Right atrium auricular region (tissue), 2 donors: ENCODE measurements at regions not wholly inside any gene's neighbourhood (a gene's known extent, or its start where the extent isn't known, plus 50 kb on each side); places are given as distances from the start of the nearest gene placed in this dataset.

Experiments used
- DNase-seq: peaks from one replicate; pipeline ENCODE4 v3.0.0-alpha.2; 2019; ENCODE audit warnings: low spot score
- H3K27ac ChIP-seq, 2 donors: fragments of 200-600 bp; sonication (generic); 1 replicate in 1 of 2; 2 replicates in 1 of 2; pipeline ENCODE4 v1.5.1; 2016 to 2019
- H3K27me3 ChIP-seq, 2 donors: fragments of 200-600 bp; sonication (generic); one replicate each; pipeline versions ENCODE4 v1.5.1 to v1.6.0; 2017 to 2019
- H3K36me3 ChIP-seq: fragments of 200-600 bp; sonication (generic); one replicate; pipeline ENCODE4 v1.5.1; 2016
- H3K4me1 ChIP-seq, 2 donors: fragments of 200-600 bp; sonication (generic); one replicate each; pipeline versions ENCODE4 v1.5.1 to v1.6.0; 2017 to 2019
- H3K4me3 ChIP-seq, 2 donors: fragments of 200-600 bp; sonication (generic); 1 replicate in 1 of 2; 2 replicates in 1 of 2; pipeline ENCODE4 v1.5.1; 2017 to 2019; ENCODE audit warnings: mild to moderate bottlenecking in 1 of 2, moderate library complexity in 1 of 2
- H3K9me3 ChIP-seq, 2 donors: fragments of 200-600 bp; sonication (generic); one replicate each; pipeline ENCODE4 v1.5.1; 2019
- CTCF ChIP-seq, 2 donors: fragments of 200-600 bp; sonication (generic); IDR thresholded peaks; one replicate each; pipeline ENCODE4 v1.5.1; 2019; ENCODE audit warnings: antibody characterized with exemption in 2 of 2

GRCh38 chr5:51053361-51053760 is 329.9 kb upstream of the ISL1 start:
- Histone ChIP-seq H3K4me3 (no peak overlapping the region), H3K36me3 (no peaks in the 10 kb centered on the region), H3K27me3 (no peaks in the 10 kb centered on the region), H3K27ac (no peak overlapping the region), H3K9me3 (no peaks in the 10 kb centered on the region), H3K4me1 (no peaks in the 10 kb centered on the region)
- DNase-seq: no peak
- TF ChIP-seq CTCF (IDR thresholded peaks at IDR 0.05): no peak

- no peaks in the 10 kb centered on the region for H3K27me3 ChIP-seq
- no peak for TF ChIP-seq CTCF (IDR thresholded peaks at IDR 0.05)
- H3K9me3 ChIP-seq: peaks cover 0 to 24% of the 10 kb centered on the region in 2 donors
- H3K27ac ChIP-seq: no peak overlapping the region
- no peak for DNase-seq
- no peaks in the 10 kb centered on the region for H3K36me3 ChIP-seq
- no peak overlapping the region for H3K4me3 ChIP-seq
- H3K4me1 ChIP-seq: no peaks in the 10 kb centered on the region
Measured at GRCh38 chr5:51060953-51061352, 322.3 kb upstream of the ISL1 start.

GRCh38 chr5:51072937-51073336 is 310.3 kb upstream of the ISL1 start:
- H3K4me3 ChIP-seq: no peak overlapping the region
- TF ChIP-seq CTCF (IDR thresholded peaks at IDR 0.05): no peak
- H3K27me3 ChIP-seq: no peaks in the 10 kb centered on the region
- no peaks in the 10 kb centered on the region for H3K36me3 ChIP-seq
- peaks cover 0 to 28% of the 10 kb centered on the region in 2 donors for H3K9me3 ChIP-seq
- no peaks in the 10 kb centered on the region for H3K4me1 ChIP-seq
- no peak for DNase-seq
- no peak overlapping the region for H3K27ac ChIP-seq

GRCh38 chr5:51082741-51083140 is 300.5 kb upstream of the ISL1 start:
- no peaks in the 10 kb centered on the region for H3K4me1 ChIP-seq
- no peak overlapping the region for H3K27ac ChIP-seq
- TF ChIP-seq CTCF (IDR thresholded peaks at IDR 0.05): no peak
- DNase-seq: no peak
- no peaks in the 10 kb centered on the region for H3K27me3 ChIP-seq
- no peaks in the 10 kb centered on the region for H3K36me3 ChIP-seq
- H3K9me3 ChIP-seq: no peaks in the 10 kb centered on the region
- H3K4me3 ChIP-seq: no peak overlapping the region

GRCh38 chr5:51091816-51092215 is 291.4 kb upstream of the ISL1 start:
- Histone ChIP-seq H3K4me3 (no peak overlapping the region), H3K36me3 (no peaks in the 10 kb centered on the region), H3K9me3 (no peaks in the 10 kb centered on the region), H3K27ac (no peak overlapping the region), H3K27me3 (no peaks in the 10 kb centered on the region), H3K4me1 (no peaks in the 10 kb centered on the region)
- DNase-seq: no peak
- TF ChIP-seq CTCF (IDR thresholded peaks at IDR 0.05): no peak

GRCh38 chr5:51095486-51095885 is 287.8 kb upstream of the ISL1 start:
- Histone ChIP-seq H3K9me3 (no peaks in the 10 kb centered on the region), H3K36me3 (no peaks in the 10 kb centered on the region), H3K27ac (no peak overlapping the region), H3K4me1 (no peaks in the 10 kb centered on the region), H3K27me3 (no peaks in the 10 kb centered on the region), H3K4me3 (no peak overlapping the region)
- TF ChIP-seq CTCF (IDR thresholded peaks at IDR 0.05): no peak
- DNase-seq: no peak
